ENCODE measurements at regions not wholly inside any gene's neighbourhood (a gene's known extent, or its start where the extent isn't known, plus 50 kb on each side); places are given as distances from the start of the nearest gene placed in this dataset.
"Not testable (repeated sequence)": the region's sequence is repeated elsewhere in the genome, so short reads cannot be mapped to it uniquely, and the experiment has no call there.

- not testable (repeated sequence) for TF ChIP-seq CTCF, POLR2A (IDR thresholded peaks at IDR 0.05)
Observed at GRCh38 chr6:85750146-85750545, 107.5 kb upstream of the SYNCRIP start.
